ENCODE measurements at regions not wholly inside any gene's neighbourhood (a gene's known extent, or its start where the extent isn't known, plus 50 kb on each side); places are given as distances from the start of the nearest gene placed in this dataset.

DNA sequence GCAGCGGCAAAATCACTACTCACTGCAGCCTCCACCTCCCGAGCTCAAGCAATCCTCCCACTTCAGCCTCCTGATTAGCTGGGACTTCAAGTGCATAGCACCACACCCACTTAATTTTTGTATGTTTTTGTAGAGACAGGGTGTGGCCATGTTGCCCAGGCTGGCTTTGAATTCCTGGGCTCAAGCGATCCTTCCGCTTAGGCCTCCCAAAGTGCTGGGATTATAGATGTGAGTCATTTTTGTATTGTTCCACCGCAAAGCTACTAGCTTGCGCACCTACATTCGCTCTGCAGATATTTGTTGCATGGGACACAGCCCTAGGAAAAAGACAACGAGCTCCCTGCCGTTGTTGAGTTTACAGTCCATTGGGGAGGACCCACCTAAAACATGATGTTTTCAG is 173.5 kb upstream of the AGAP1 start:
- no peaks in the 10 kb centered on the region for H3K27me3 ChIP-seq (ENCODE audit: control insufficient read depth, insufficient read depth, low read length)
- H3K4me1 ChIP-seq (ENCODE audit: control insufficient read depth, insufficient read depth, low read length) = peaks cover 6% of the 10 kb centered on the region
- no peaks in the 10 kb centered on the region for H3K36me3 ChIP-seq (ENCODE audit: control insufficient read depth, insufficient read depth, low read length)
- no peaks in the 10 kb centered on the region for H3K9me3 ChIP-seq (ENCODE audit: control insufficient read depth, insufficient read depth, low read length)
- no peak for DNase-seq (ENCODE audit: low read depth, low spot score)
- no CpG with 5 or more reads among the region's 9 CpGs for WGBS (ENCODE audit: insufficient coverage, insufficient read length)
- no peak overlapping the region for H3K27ac ChIP-seq (ENCODE audit: low read length)
- H3K4me3 ChIP-seq (ENCODE audit: low read length) = no peak overlapping the region

DNA sequence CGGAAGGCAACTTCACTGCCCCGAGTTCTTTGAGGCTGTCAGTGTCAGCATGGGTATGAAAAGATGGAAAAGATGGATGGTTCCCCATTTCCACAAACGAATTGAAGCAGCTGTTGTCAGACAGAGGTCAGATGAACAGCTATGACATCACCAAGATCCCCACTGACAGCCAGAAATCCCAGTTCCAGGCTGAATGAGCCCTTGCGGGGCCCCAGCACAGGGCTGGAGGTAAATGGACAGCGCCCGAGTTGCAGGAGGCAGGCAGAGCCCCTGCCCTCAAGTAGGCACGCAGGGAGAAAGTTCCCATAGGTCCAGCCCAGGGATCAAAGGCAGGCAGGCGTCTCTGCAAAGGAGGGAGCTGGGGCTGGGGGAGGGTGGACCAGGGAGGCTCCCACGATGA is 169.5 kb upstream of the AGAP1 start:
- Histone ChIP-seq H3K9me3 (ENCODE audit: control insufficient read depth, insufficient read depth, low read length) (no peaks in the 10 kb centered on the region), H3K4me1 (ENCODE audit: control insufficient read depth, insufficient read depth, low read length) (peaks cover 6% of the 10 kb centered on the region), H3K36me3 (ENCODE audit: control insufficient read depth, insufficient read depth, low read length) (no peaks in the 10 kb centered on the region), H3K27ac (ENCODE audit: low read length) (no peak overlapping the region), H3K4me3 (ENCODE audit: low read length) (no peak overlapping the region), H3K27me3 (ENCODE audit: control insufficient read depth, insufficient read depth, low read length) (no peaks in the 10 kb centered on the region)
- no CpG with 5 or more reads among the region's 9 CpGs for WGBS (ENCODE audit: insufficient coverage, insufficient read length)
- DNase-seq (ENCODE audit: low read depth, low spot score) = no peak

DNA sequence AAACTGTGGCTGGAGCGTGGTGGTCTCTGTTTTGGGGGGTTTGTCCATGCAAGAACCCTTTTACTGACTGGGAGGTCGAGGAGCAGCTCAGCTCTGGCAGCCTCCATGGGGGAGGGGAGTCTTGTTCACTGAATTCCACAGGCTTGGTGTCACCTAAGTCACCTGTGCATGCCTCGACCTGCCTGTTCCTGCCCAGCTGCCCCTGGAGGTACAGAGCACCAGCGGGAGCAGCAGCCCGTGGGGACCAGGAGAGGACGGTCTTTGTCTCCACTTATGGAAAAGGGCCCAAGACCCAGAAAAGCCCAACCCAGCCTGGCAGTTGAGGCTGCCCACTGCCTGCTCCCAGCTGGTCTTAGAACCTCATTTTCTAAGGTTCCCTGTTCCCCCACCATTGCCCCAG is 168.7 kb upstream of the AGAP1 start:
- Histone ChIP-seq H3K4me3 (ENCODE audit: low read length) (no peak overlapping the region), H3K36me3 (ENCODE audit: control insufficient read depth, insufficient read depth, low read length) (no peaks in the 10 kb centered on the region), H3K9me3 (ENCODE audit: control insufficient read depth, insufficient read depth, low read length) (no peaks in the 10 kb centered on the region), H3K27ac (ENCODE audit: low read length) (no peak overlapping the region), H3K4me1 (ENCODE audit: control insufficient read depth, insufficient read depth, low read length) (peaks cover 6% of the 10 kb centered on the region), H3K27me3 (ENCODE audit: control insufficient read depth, insufficient read depth, low read length) (no peaks in the 10 kb centered on the region)
- no CpG with 5 or more reads among the region's 6 CpGs for WGBS (ENCODE audit: insufficient coverage, insufficient read length)
- DNase-seq (ENCODE audit: low read depth, low spot score) = no peak

DNA sequence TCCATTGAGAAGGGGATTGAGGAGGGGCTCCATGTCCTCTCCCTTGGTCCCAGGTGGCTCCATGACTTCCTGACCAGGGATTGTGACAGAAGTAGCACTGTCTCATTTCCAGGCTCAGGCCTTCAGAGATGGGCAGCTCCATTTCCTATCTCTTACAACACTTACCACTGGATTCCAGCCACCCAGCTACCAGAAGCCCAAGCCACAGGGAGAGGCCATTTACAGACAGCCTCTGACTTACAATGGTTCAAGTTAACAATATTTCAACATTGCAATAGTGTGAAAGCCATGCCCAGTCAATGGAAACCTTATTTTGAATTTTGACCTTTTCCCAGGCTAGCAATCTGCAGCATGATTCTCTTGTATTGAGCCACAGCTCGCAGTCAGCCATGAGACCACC is 164.9 kb upstream of the AGAP1 start:
- no peaks in the 10 kb centered on the region for H3K9me3 ChIP-seq (ENCODE audit: control insufficient read depth, insufficient read depth, low read length)
- no CpG with 5 or more reads among the region's 1 CpG for WGBS (ENCODE audit: insufficient coverage, insufficient read length)
- H3K4me1 ChIP-seq (ENCODE audit: control insufficient read depth, insufficient read depth, low read length) = peaks cover 6% of the 10 kb centered on the region
- H3K27me3 ChIP-seq (ENCODE audit: control insufficient read depth, insufficient read depth, low read length) = no peaks in the 10 kb centered on the region
- DNase-seq (ENCODE audit: low read depth, low spot score) = no peak
- H3K36me3 ChIP-seq (ENCODE audit: control insufficient read depth, insufficient read depth, low read length) = no peaks in the 10 kb centered on the region
- no peak overlapping the region for H3K4me3 ChIP-seq (ENCODE audit: low read length)
- no peak overlapping the region for H3K27ac ChIP-seq (ENCODE audit: low read length)

DNA sequence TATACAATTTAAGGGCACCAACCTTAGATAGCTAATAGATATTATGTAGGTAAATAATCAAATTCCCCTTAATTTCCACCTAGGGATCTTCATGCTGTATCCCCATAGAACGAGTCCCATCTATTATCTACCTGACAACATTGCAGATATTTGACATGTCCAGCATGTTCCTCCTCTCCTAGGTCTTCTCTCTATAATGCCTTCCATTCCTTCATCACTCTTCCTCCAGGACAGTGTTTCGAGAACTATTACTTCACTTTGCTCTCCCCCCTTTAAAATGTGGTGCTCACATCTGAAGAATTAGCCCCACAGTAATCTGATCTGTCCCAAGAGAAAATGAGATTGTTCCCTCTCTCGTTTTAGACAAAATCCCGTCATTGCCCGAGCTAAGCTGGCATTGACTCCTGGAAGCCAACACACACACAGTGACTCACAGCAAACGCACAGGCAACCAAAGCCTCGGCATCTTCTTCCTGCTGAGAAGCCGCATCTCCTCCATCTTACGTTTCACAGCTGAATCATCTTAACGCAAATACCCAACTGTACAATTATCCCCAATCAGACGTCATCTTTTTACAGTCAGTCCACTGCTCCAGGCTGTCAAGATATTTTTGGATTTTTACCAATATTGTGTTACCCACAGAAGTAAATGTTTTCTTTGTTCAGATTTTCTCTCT is 162.9 kb upstream of the AGAP1 start:
- no CpG with 5 or more reads among the region's 11 CpGs for WGBS (ENCODE audit: insufficient coverage, insufficient read length)
- no peak overlapping the region for H3K4me3 ChIP-seq (ENCODE audit: low read length)

DNA sequence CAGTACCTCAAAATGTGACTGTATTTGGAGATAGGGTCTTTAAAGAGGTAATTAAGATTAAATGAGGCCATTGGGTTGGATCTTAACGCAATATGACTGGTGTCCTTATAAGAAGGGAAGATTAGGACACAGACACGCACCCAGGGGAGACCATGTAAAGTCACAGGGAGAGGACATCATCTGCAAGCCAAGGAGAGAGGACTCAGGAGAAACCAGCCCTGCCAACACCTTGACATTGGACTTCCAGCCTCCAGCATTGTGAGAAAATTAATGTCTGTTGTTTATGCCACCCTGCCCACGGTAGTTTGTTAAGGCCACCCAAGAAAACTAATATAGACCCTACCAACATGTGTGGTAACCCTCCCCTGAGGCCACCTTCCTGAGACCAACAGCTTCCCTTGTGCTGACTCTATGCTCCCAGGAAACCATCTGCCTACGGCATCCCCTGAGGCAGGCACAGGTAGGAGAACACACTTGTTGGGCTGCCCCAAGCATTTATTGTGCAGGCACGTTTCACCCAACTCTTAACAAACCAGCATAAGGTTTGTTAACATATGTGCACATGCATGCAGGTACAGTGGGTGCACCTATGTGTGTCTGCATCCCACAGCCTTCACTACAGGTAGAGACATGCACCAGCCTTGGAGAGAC is 161.5 kb upstream of the AGAP1 start:
- H3K4me1 ChIP-seq (ENCODE audit: control insufficient read depth, insufficient read depth, low read length) = no peaks in the 10 kb centered on the region
- H3K27ac ChIP-seq (ENCODE audit: low read length) = no peak overlapping the region
- no peak overlapping the region for H3K4me3 ChIP-seq (ENCODE audit: low read length)
- no peaks in the 10 kb centered on the region for H3K36me3 ChIP-seq (ENCODE audit: control insufficient read depth, insufficient read depth, low read length)
- H3K9me3 ChIP-seq (ENCODE audit: control insufficient read depth, insufficient read depth, low read length) = no peaks in the 10 kb centered on the region
- H3K27me3 ChIP-seq (ENCODE audit: control insufficient read depth, insufficient read depth, low read length) = no peaks in the 10 kb centered on the region
- no peak for DNase-seq (ENCODE audit: low read depth, low spot score)
- WGBS (ENCODE audit: insufficient coverage, insufficient read length) = no CpG with 5 or more reads among the region's 5 CpGs

More for the DNA sequence above, 162.9 kb upstream of the AGAP1 start:
- Histone ChIP-seq H3K27me3 (ENCODE audit: control insufficient read depth, insufficient read depth, low read length) (no peaks in the 10 kb centered on the region), H3K27ac (ENCODE audit: low read length) (no peak overlapping the region), H3K9me3 (ENCODE audit: control insufficient read depth, insufficient read depth, low read length) (no peaks in the 10 kb centered on the region), H3K4me1 (ENCODE audit: control insufficient read depth, insufficient read depth, low read length) (no peaks in the 10 kb centered on the region), H3K36me3 (ENCODE audit: control insufficient read depth, insufficient read depth, low read length) (no peaks in the 10 kb centered on the region)
- DNase-seq (ENCODE audit: low read depth, low spot score) = no peak

DNA sequence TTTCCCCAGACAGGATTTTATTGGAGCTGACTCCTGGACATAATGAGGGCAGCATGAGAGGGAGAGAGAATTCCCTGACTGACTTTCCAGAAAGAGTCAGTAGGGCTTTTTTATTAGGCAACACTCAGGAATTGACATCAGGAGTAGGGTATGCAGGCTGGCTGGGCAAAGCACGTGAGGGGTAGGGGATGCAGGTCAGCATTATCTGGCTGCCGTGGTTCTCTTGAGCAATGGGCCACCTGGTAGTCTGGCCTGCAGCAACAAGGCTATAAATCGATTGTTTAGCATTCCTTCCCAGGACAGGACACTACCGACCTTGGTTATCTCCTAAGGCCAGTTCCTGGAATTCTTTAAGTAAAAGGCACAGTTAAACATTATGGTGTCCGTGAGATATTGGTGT is 160.8 kb upstream of the AGAP1 start:
- no peak for DNase-seq (ENCODE audit: low read depth, low spot score)
- Histone ChIP-seq H3K9me3 (ENCODE audit: control insufficient read depth, insufficient read depth, low read length) (no peaks in the 10 kb centered on the region), H3K4me1 (ENCODE audit: control insufficient read depth, insufficient read depth, low read length) (no peaks in the 10 kb centered on the region), H3K27ac (ENCODE audit: low read length) (no peak overlapping the region), H3K27me3 (ENCODE audit: control insufficient read depth, insufficient read depth, low read length) (no peaks in the 10 kb centered on the region), H3K36me3 (ENCODE audit: control insufficient read depth, insufficient read depth, low read length) (no peaks in the 10 kb centered on the region), H3K4me3 (ENCODE audit: low read length) (no peak overlapping the region)
- WGBS (ENCODE audit: insufficient coverage, insufficient read length) = no CpG with 5 or more reads among the region's 5 CpGs

DNA sequence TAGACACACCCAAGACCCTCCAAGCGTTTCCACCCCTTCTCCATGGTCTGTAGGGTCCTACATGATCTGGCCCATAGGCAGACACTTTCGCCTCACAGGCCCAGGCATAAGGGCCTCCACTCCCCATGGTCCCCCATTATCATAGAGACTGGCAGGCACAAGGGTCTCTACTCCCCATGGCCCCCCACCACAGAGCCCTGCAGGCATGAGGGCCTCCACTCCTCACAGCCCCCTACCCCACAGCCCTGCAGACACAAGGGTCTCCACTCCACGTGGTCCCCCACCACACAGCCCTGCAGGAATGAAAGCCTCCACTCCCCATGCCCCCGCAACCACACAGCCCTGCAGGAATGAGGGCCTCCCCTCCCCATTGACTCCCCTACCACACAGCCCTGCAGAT is 159.7 kb upstream of the AGAP1 start:
- no CpG with 5 or more reads among the region's 4 CpGs for WGBS (ENCODE audit: insufficient coverage, insufficient read length)
- H3K9me3 ChIP-seq (ENCODE audit: control insufficient read depth, insufficient read depth, low read length) = no peaks in the 10 kb centered on the region
- no peaks in the 10 kb centered on the region for H3K27me3 ChIP-seq (ENCODE audit: control insufficient read depth, insufficient read depth, low read length)
- no peak overlapping the region for H3K27ac ChIP-seq (ENCODE audit: low read length)
- H3K36me3 ChIP-seq (ENCODE audit: control insufficient read depth, insufficient read depth, low read length) = no peaks in the 10 kb centered on the region
- H3K4me3 ChIP-seq (ENCODE audit: low read length) = no peak overlapping the region
- no peaks in the 10 kb centered on the region for H3K4me1 ChIP-seq (ENCODE audit: control insufficient read depth, insufficient read depth, low read length)
- DNase-seq (ENCODE audit: low read depth, low spot score) = no peak

DNA sequence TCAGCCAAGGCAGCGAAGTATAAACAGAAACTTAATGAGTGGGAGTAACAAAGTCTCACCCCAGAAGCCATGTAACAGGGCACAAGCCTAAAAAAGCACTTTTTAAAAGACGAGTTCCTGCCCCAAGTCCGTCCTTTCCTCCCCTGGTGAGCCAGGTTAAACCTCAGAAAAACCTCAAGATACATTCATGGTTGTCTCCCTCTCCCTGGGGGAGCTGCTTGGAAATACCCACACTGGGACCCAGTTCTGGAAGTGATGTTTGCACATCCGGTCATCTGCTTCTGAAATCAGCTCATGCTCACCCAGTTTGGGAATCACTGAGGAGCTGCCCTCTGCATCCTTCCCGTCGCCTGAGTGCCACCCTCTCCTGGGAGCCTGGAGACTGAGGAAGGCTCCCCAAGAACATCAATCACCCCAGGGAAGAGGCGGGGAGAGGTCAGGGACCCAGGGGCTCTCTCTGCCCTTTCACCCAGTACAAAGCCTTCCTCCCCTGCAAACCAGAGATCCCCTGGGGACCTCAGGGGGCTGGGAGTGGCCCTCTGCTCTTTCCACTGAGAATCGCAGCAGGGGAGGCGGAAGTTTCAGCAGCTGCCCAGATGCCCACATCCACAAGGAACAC is 150.6 kb upstream of the AGAP1 start:
- no peak overlapping the region for H3K27ac ChIP-seq (ENCODE audit: low read length)
- DNase-seq (ENCODE audit: low read depth, low spot score) = no peak
- no peaks in the 10 kb centered on the region for H3K27me3 ChIP-seq (ENCODE audit: control insufficient read depth, insufficient read depth, low read length)
- H3K4me1 ChIP-seq (ENCODE audit: control insufficient read depth, insufficient read depth, low read length) = no peaks in the 10 kb centered on the region
- no peaks in the 10 kb centered on the region for H3K9me3 ChIP-seq (ENCODE audit: control insufficient read depth, insufficient read depth, low read length)
- no CpG with 5 or more reads among the region's 9 CpGs for WGBS (ENCODE audit: insufficient coverage, insufficient read length)
- H3K36me3 ChIP-seq (ENCODE audit: control insufficient read depth, insufficient read depth, low read length) = no peaks in the 10 kb centered on the region
- H3K4me3 ChIP-seq (ENCODE audit: low read length) = no peak overlapping the region

DNA sequence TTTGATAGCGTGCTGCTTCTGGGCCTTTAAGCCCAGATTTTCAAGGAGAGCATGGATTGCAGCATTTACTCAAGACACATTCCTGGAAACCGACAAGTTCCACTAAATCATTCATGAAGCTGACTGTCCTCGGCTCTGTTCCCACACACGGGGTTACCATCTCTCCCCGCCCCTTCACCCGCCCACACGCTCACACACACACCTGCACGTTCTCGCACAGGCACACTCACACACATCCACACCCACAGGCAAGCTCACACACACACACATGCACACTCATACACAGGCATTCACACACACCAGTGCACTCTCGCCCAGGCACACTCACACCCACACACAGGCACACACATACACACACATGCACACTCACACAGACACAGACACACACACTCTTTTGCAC is 150.0 kb upstream of the AGAP1 start:
- peak overlapping the region; percentile 2; the same call in 1 of the 2 replicates for H3K4me3 ChIP-seq (ENCODE audit: low read length)
- no peaks in the 10 kb centered on the region for H3K4me1 ChIP-seq (ENCODE audit: control insufficient read depth, insufficient read depth, low read length)
- H3K36me3 ChIP-seq (ENCODE audit: control insufficient read depth, insufficient read depth, low read length) = no peaks in the 10 kb centered on the region
- H3K27ac ChIP-seq (ENCODE audit: low read length) = no peak overlapping the region
- WGBS (ENCODE audit: insufficient coverage, insufficient read length) = no CpG with 5 or more reads among the region's 10 CpGs
- DNase-seq (ENCODE audit: low read depth, low spot score) = no peak
- H3K27me3 ChIP-seq (ENCODE audit: control insufficient read depth, insufficient read depth, low read length) = no peaks in the 10 kb centered on the region
- H3K9me3 ChIP-seq (ENCODE audit: control insufficient read depth, insufficient read depth, low read length) = no peaks in the 10 kb centered on the region

Data from iPS DF 6.9 (cell line).